ENCODE measurements at regions not wholly inside any gene's neighbourhood (a gene's known extent, or its start where the extent isn't known, plus 50 kb on each side); places are given as distances from the start of the nearest gene placed in this dataset.

- intact Hi-C loops (cut with micrococcal nuclease): loop anchor here (1.0 kb wide), 1 partner anchor 12 kb away; no protein-coding TSS in a partner anchor
Observed at GRCh38 chr6:73893696-73894095, 197.7 kb downstream of the CD109 start.

- intact Hi-C loops (cut with micrococcal nuclease): no loop called here
Observed at GRCh38 chr6:73888050-73888449, 192.0 kb downstream of the CD109 start.

GRCh38 chr6:73885393-73885792 is 189.4 kb downstream of the CD109 start:
- intact Hi-C loops (cut with micrococcal nuclease): no loop called here

DNA sequence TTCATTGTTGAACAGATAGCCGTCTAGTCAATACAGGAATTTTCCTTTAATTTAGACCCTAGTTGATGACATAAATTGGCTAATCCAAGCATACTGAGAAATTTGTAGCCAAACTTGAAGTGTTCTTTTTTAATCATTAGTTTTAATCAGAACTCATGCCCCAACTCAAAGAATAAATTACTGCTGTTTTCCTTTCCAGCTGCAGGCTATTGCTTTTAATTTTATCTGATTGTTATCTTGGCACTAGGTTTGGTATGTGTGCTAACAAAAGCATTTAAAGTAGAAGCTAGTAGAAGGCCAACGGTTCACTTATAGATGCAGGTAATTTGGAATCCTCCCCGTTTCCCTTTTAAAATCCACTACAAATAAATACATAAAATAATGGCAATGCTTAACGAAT is 188.5 kb downstream of the CD109 start:
- intact Hi-C loops (cut with micrococcal nuclease): no loop called here

GRCh38 chr6:73879501-73880293 is 183.7 kb downstream of the CD109 start:
- intact Hi-C loops (cut with micrococcal nuclease): no loop called here

DNA sequence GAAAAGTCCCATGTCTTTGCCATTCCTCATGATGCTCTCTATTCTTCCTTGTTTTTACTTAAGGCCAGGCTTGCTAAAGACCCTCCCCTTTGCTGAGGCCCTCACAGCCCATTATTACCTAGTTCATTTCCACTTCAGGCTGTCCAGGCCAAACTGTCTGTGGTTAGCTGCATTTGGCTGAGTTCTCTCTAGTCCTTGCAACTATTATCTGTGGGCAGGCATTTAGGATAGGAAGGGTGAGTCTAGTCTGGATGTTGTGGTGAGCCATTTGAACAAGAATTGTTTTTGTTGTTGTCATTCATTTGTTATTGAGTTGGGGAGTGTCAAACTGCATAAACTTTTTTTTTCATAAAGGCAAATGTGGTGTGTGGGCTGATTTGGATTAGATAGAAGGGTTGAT is 182.4 kb downstream of the CD109 start:
- intact Hi-C loops (cut with micrococcal nuclease): no loop called here

Data from T-helper 2 cell treated with Interferon-gamma antibody and Interleukin-4, amounts not matched to agents 100 ng/mL and 5 ng/mL, for 36 hours (primary cell).